ENCODE measurements at regions not wholly inside any gene's neighbourhood (a gene's known extent, or its start where the extent isn't known, plus 50 kb on each side); places are given as distances from the start of the nearest gene placed in this dataset.

- TF ChIP-seq CTCF (IDR thresholded peaks at IDR 0.05) (no peak), EP300 (IDR thresholded peaks at IDR 0.05) (no peak), POLR2AphosphoS5 (IDR thresholded peaks at IDR 0.05) (no peak)
These were observed 1644.9 kb upstream of the TENM3 start for GRCh38 chr4:180598281-180598680.
